ENCODE measurements at regions not wholly inside any gene's neighbourhood (a gene's known extent, or its start where the extent isn't known, plus 50 kb on each side); places are given as distances from the start of the nearest gene placed in this dataset.
"Not testable (repeated sequence)": the region's sequence is repeated elsewhere in the genome, so short reads cannot be mapped to it uniquely, and the experiment has no call there.

GRCh38 chr7:32228601-32229000 is 158.4 kb upstream of the PDE1C start:
- Mint-ChIP-seq H3K27ac (no peak overlapping the region), H3K4me1 (no peaks in the 10 kb centered on the region), H3K27me3 (peaks cover 13% of the 10 kb centered on the region), H3K4me3 (no peak overlapping the region), H3K9me3 (peaks cover 0 to 29% of the 10 kb centered on the region in 2 donors)
- DNase-seq (no peak), ATAC-seq (no peak)

- peaks cover 0 to 29% of the 10 kb centered on the region in 2 donors for H3K9me3 Mint-ChIP-seq
- H3K4me1 Mint-ChIP-seq, result no peaks in the 10 kb centered on the region
- H3K27ac Mint-ChIP-seq, result no peak overlapping the region
- DNase-seq (no peak), ATAC-seq (no peak)
- no peak overlapping the region for H3K4me3 Mint-ChIP-seq
- peaks cover 13% of the 10 kb centered on the region for H3K27me3 Mint-ChIP-seq
These were observed 157.5 kb upstream of the PDE1C start for GRCh38 chr7:32227746-32228145.

- Mint-ChIP-seq H3K4me3 (no peak overlapping the region), H3K27ac (no peak overlapping the region), H3K9me3 (peaks cover 0 to 29% of the 10 kb centered on the region in 2 donors), H3K27me3 (peaks cover 21% of the 10 kb centered on the region), H3K4me1 (no peaks in the 10 kb centered on the region)
- no peak for ATAC-seq
- no peak for DNase-seq
These were observed 154.1 kb upstream of the PDE1C start for GRCh38 chr7:32224276-32224675.

DNA sequence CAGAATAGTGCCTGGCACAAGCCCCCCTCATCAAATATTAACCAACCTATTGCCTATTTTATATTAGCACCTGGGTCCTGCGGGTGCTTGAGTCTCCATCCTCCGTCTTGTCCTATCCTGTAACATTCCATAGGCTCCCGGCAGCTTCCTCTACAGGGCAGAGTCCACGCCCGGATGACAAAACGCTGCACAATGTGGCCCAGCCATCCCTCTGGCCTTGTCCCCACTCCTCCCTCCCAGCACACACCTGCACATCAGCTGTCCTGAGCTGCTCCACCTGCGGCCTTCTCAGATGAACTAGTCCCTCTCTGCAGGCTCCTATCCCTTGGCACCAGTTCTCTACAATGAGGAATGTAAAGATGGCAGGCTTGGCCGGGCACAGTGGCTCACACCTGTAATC is 153.5 kb upstream of the PDE1C start:
- DNase-seq (no peak), ATAC-seq (no peak)
- Mint-ChIP-seq H3K27ac (no peak overlapping the region), H3K4me1 (no peaks in the 10 kb centered on the region), H3K9me3 (peaks cover 0 to 26% of the 10 kb centered on the region in 2 donors), H3K27me3 (peaks cover 17% of the 10 kb centered on the region), H3K4me3 (no peak overlapping the region)

- ATAC-seq (no peak), DNase-seq (no peak)
- Mint-ChIP-seq H3K27ac (no peak overlapping the region), H3K9me3 (peaks cover 0 to 21% of the 10 kb centered on the region in 2 donors), H3K27me3 (peaks cover 12% of the 10 kb centered on the region), H3K4me3 (no peak overlapping the region), H3K4me1 (no peaks in the 10 kb centered on the region)
These were observed 153.0 kb upstream of the PDE1C start for GRCh38 chr7:32223071-32223650.

GRCh38 chr7:32222251-32222900 is 152.2 kb upstream of the PDE1C start:
- Mint-ChIP-seq H3K4me3 (no peak overlapping the region), H3K27ac (no peak overlapping the region), H3K9me3 (peaks cover 0 to 14% of the 10 kb centered on the region in 2 donors), H3K27me3 (peaks cover 7% of the 10 kb centered on the region), H3K4me1 (no peaks in the 10 kb centered on the region)
- ATAC-seq (peak; percentile 36), DNase-seq (no peak)

- ATAC-seq (no peak), DNase-seq (no peak)
- Mint-ChIP-seq H3K9me3 (peaks cover 0 to 7% of the 10 kb centered on the region in 2 donors), H3K27me3 (peaks cover 7% of the 10 kb centered on the region), H3K4me1 (no peaks in the 10 kb centered on the region), H3K4me3 (no peak overlapping the region), H3K27ac (no peak overlapping the region)
These were observed 151.5 kb upstream of the PDE1C start for GRCh38 chr7:32221736-32222135.

DNA sequence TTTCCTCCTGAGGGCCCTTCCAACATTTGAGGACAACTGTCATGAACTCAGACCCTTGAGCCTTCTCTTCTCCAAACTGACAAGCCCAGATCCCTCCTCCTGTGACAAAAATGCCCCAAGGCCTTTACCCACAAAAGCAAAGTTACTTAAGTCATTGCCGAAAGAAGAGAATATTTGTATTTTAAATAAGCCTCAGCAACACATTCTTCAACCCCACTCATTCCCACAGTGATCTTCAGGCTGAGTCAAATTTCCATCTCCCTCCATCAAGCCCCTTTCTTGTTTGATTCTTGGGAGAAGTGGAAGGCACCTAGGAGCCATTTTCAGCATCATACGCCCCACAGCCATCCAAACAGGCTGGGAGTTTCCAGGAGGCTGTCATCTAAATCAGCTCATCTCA is 150.8 kb upstream of the PDE1C start:
- no peak for DNase-seq
- no peak overlapping the region for H3K27ac Mint-ChIP-seq
- H3K4me3 Mint-ChIP-seq, result no peak overlapping the region
- H3K4me1 Mint-ChIP-seq, result no peaks in the 10 kb centered on the region
- peaks cover 7% of the 10 kb centered on the region for H3K27me3 Mint-ChIP-seq
- no peak for ATAC-seq
- H3K9me3 Mint-ChIP-seq, result peaks cover 0 to under 1% of the 10 kb centered on the region in 2 donors

GRCh38 chr7:32219831-32220230 is 149.6 kb upstream of the PDE1C start:
- not testable (repeated sequence) for H3K27me3 Mint-ChIP-seq, H3K4me3 Mint-ChIP-seq, DNase-seq, H3K9me3 Mint-ChIP-seq, H3K4me1 Mint-ChIP-seq, ATAC-seq, H3K27ac Mint-ChIP-seq

DNA sequence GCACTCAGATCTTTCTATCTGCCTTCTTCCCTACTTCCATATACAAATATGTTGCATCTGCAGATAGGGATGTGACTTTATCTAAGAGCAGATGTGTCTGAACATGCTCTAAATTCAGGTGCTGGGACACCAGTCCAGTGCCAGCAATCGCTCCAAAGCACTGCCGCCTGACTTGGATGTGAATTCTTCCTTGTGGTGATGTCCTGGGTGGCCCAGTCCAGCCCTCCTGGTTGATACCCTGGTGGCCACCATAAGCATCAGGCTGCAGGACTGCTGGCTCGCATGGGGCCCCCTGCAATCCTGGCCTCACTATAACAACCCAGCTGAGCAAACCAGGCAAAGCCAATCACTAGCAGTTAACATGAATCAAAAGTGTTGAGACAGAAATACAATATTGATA is 149.2 kb upstream of the PDE1C start:
- Mint-ChIP-seq H3K4me3 (no peak overlapping the region), H3K4me1 (no peaks in the 10 kb centered on the region), H3K27me3 (peaks cover 7% of the 10 kb centered on the region), H3K27ac (no peak overlapping the region), H3K9me3 (no peaks in the 10 kb centered on the region)
- DNase-seq (no peak), ATAC-seq (no peak)

DNA sequence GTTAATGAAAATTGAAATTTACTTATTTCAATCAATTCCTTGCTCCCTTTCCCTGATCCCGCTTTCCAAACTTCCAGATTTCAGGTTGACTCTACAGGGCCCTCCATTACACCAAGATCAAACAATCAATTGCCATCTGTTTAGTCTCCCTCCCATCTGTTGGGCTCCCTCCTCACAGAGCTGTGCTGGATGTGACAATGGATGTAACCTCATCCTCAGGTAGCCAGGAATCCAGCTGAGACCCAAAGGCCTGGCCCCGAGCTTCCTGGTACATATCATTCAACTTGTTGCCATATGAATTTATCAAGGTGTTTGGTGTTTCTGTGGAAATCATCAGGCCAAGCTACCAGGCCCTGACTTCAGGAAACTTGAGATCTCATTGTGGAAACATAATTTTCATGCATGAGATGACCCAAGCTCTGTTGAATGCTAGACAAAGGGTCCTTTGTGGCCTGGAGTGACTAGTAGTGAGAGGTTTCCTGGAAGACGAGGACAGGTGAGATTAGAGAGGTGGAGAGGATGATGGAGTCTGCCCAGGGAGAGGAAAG is 148.6 kb upstream of the PDE1C start:
- Mint-ChIP-seq H3K4me1 (no peaks in the 10 kb centered on the region), H3K27me3 (peaks cover 7% of the 10 kb centered on the region), H3K27ac (no peak overlapping the region)

GRCh38 chr7:32218154-32218467 is 147.9 kb upstream of the PDE1C start:
- peaks cover 7% of the 10 kb centered on the region for H3K27me3 Mint-ChIP-seq
- H3K4me3 Mint-ChIP-seq, result no peak overlapping the region
- H3K27ac Mint-ChIP-seq, result no peak overlapping the region

More for the DNA sequence above, 148.6 kb upstream of the PDE1C start:
- H3K9me3 Mint-ChIP-seq, result no peaks in the 10 kb centered on the region
- H3K4me3 Mint-ChIP-seq, result no peak overlapping the region
- no peak for DNase-seq
- ATAC-seq, result no peak

GRCh38 chr7:32217341-32218153 is 147.3 kb upstream of the PDE1C start:
- H3K27me3 Mint-ChIP-seq, result peaks cover 11% of the 10 kb centered on the region
- H3K4me3 Mint-ChIP-seq, result no peak overlapping the region
- ATAC-seq (no peak), DNase-seq (no peak)
- no peaks in the 10 kb centered on the region for H3K4me1 Mint-ChIP-seq
- no peaks in the 10 kb centered on the region for H3K9me3 Mint-ChIP-seq
- H3K27ac Mint-ChIP-seq, result no peak overlapping the region

More at GRCh38 chr7:32218154-32218467, 147.9 kb upstream of the PDE1C start:
- DNase-seq (no peak), ATAC-seq (no peak)
- H3K9me3 Mint-ChIP-seq, result no peaks in the 10 kb centered on the region
- no peaks in the 10 kb centered on the region for H3K4me1 Mint-ChIP-seq

DNA sequence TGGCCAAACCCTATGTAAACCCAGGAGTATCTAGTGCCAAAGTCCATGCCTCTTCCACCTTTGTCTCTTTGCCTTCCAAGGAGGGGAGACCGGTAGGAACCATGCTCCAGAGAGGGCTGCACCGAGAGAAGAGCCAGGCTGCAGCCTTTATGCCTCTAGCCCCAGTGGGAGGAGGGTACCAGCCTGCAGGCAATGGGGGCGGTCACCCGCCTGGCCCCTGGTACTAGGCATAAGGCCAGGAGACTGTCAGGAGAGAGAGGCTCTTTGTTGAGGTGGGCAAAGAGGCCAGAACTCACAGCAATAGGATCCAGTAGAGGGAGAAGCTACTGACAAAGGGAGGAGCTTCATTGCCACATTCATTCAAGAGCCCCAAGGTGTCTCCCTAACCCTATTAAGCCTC is 146.6 kb upstream of the PDE1C start:
- Mint-ChIP-seq H3K4me1 (no peaks in the 10 kb centered on the region), H3K4me3 (no peak overlapping the region), H3K27me3 (peaks cover 16% of the 10 kb centered on the region), H3K27ac (peak overlapping the region in 1 of 2 donors; percentile 68), H3K9me3 (no peaks in the 10 kb centered on the region)
- ATAC-seq (no peak), DNase-seq (no peak)

- no peak for ATAC-seq
- H3K27me3 Mint-ChIP-seq, result peaks cover 9% of the 10 kb centered on the region
- H3K9me3 Mint-ChIP-seq, result no peaks in the 10 kb centered on the region
- no peak for DNase-seq
- no peak overlapping the region for H3K27ac Mint-ChIP-seq
- no peaks in the 10 kb centered on the region for H3K4me1 Mint-ChIP-seq
- no peak overlapping the region for H3K4me3 Mint-ChIP-seq
These were observed 145.5 kb upstream of the PDE1C start for GRCh38 chr7:32215697-32216096.

GRCh38 chr7:32214913-32215312 is 144.7 kb upstream of the PDE1C start:
- Mint-ChIP-seq H3K4me3 (no peak overlapping the region), H3K9me3 (no peaks in the 10 kb centered on the region), H3K4me1 (no peaks in the 10 kb centered on the region), H3K27me3 (peaks cover 9% of the 10 kb centered on the region), H3K27ac (no peak overlapping the region)
- ATAC-seq (no peak), DNase-seq (no peak)

All from stimulated activated naive CD8-positive, alpha-beta T cell treated with anti-CD3 and anti-CD28 coated beads, Interleukin-15, amount 100 ng/mL, for 72 hours (primary cell).